K562 (cell line): ENCODE measurements at regions not wholly inside any gene's neighbourhood (a gene's known extent, or its start where the extent isn't known, plus 50 kb on each side); places are given as distances from the start of the nearest gene placed in this dataset.

Source experiments
- ATAC-seq: fragments of 200-7000 bp; cut with Tn5 transposase; 3 replicates; pipeline ENCODE4 v1.9.1; 2020; ENCODE audit warnings: moderate library complexity
- BruUV-seq: library from RNA; stranded (reverse); fragments of 400-500 nt; replicated peaks from 2 replicates; lab custom pipeline; 2021; lab: Mats Ljungman, UMichigan
- CTCF ChIA-PET: fragments of 300-600 bp; formaldehyde crosslinking; extraction: SDS; loops from one replicate; lab custom pipeline; 2021; ENCODE audit warnings: low intra/inter-chr PET ratio; lab: Yijun Ruan, JAX
- POLR2A ChIA-PET: fragments of 300-600, 350-650 bp; sonication (Branson Sonifier 250); formaldehyde crosslinking; extraction: SDS; loops from one replicate; lab custom pipeline; 2021; ENCODE audit warnings: antibody characterized with exemption, inconsistent platforms; lab: Yijun Ruan, JAX
- DNase-seq, 4 experiments: peaks; one replicate each; pipeline versions ENCODE4 v3.0.0 to v3.0.0-alpha.2; 2011 to 2018; ENCODE audit warnings: low spot score in 3 of 4, mixed read lengths in 3 of 4; ENCODE audit errors: extremely low read depth in 1 of 4
- FAIRE-seq: peaks from 2 replicates; lab custom pipeline; 2011; peaks lifted over from hg19 to GRCh38; lab: Jason Lieb, UNC
- H2AFZ ChIP-seq: 2 replicates; pipeline ENCODE4 v1.6.0; 2011; ENCODE audit warnings: low read depth, low read length, control low read depth, inconsistent platforms
- H3K27ac ChIP-seq: fragments of 200-600 bp; 3 replicates; pipeline ENCODE4 v1.8.0; 2011; ENCODE audit warnings: low read depth, mild to moderate bottlenecking, control low read depth, inconsistent platforms, low read length, moderate library complexity, mixed read lengths; ENCODE audit errors: extremely low read depth
- H3K27me3 ChIP-seq, 2 experiments: fragments of 300-600 bp in 1 of 2; 2 replicates in 1 of 2; 3 replicates in 1 of 2; pipeline versions ENCODE4 v1.6.0 to v1.8.0; 2011; ENCODE audit warnings: inconsistent platforms in 2 of 2, low read length in 2 of 2, mild to moderate bottlenecking in 1 of 2, mixed read lengths in 1 of 2, moderate library complexity in 1 of 2; ENCODE audit not compliant: control insufficient read depth in 2 of 2, insufficient read depth in 2 of 2
- H3K36me3 ChIP-seq: fragments of 300-600 bp; 3 replicates; pipeline ENCODE4 v1.8.0; 2011; ENCODE audit warnings: mild to moderate bottlenecking, low read length, inconsistent platforms; ENCODE audit not compliant: control insufficient read depth, insufficient read depth
- H3K4me1 ChIP-seq, 2 experiments: fragments of 200-600 bp in 1 of 2; replicated peaks in 1 of 2; 2 replicates in 1 of 2; 3 replicates in 1 of 2; pipeline versions ENCODE4 v1.5.1 to v1.8.0; 2011; ENCODE audit warnings: inconsistent platforms in 2 of 2, low read length in 2 of 2, mild to moderate bottlenecking in 1 of 2, mixed read lengths in 1 of 2, moderate library complexity in 1 of 2; ENCODE audit not compliant: control insufficient read depth in 2 of 2, insufficient read depth in 2 of 2
- H3K4me2 ChIP-seq: 2 replicates; pipeline ENCODE4 v1.6.1; 2011; ENCODE audit warnings: low read length, control low read depth, inconsistent platforms, mixed read lengths; ENCODE audit not compliant: insufficient read depth
- H3K4me3 ChIP-seq: fragments of 200-600 bp; sonication (generic), shearing (Covaris generic); 2 replicates; pipeline ENCODE4 v1.5.1; 2016; ENCODE audit warnings: control low read depth, inconsistent platforms
- H3K79me2 ChIP-seq: fragments of 200-600 bp; 3 replicates; pipeline ENCODE4 v1.8.0; 2011; ENCODE audit warnings: low read length, inconsistent platforms; ENCODE audit not compliant: control insufficient read depth, insufficient read depth
- H3K9ac ChIP-seq, 2 experiments: 2 replicates each; pipeline versions ENCODE4 v1.6.0 to v1.6.1; 2011; ENCODE audit warnings: low read depth in 2 of 2, low read length in 2 of 2, control low read depth in 1 of 2, inconsistent platforms in 1 of 2, mild to moderate bottlenecking in 1 of 2, mixed read lengths in 1 of 2; ENCODE audit not compliant: insufficient read depth in 1 of 2
- H3K9me1 ChIP-seq: one replicate; pipeline ENCODE4 v1.6.0; 2011; ENCODE audit warnings: inconsistent platforms, mild to moderate bottlenecking, low read length, moderate library complexity; ENCODE audit not compliant: control insufficient read depth, insufficient read depth
- H3K9me3 ChIP-seq: replicated peaks from 2 replicates; pipeline ENCODE4 v1.5.1; 2011; ENCODE audit warnings: low read depth, low read length, inconsistent platforms; ENCODE audit not compliant: control insufficient read depth, insufficient read depth
- H4K20me1 ChIP-seq: replicated peaks from 2 replicates; pipeline ENCODE4 v1.6.1; 2011; ENCODE audit warnings: low read length, inconsistent platforms, mixed read lengths; ENCODE audit not compliant: control insufficient read depth, insufficient read depth
- ATF4 ChIP-seq: fragments of 450-650 bp; formaldehyde crosslinking; IDR thresholded peaks from 2 replicates; pipeline ENCODE4 v1.4.0; 2022; ENCODE audit warnings: mild to moderate bottlenecking, moderate library complexity
- CHAMP1 ChIP-seq: fragments of 450-650 bp; IDR thresholded peaks from 2 replicates; pipeline ENCODE4 v1.6.1; 2016; ENCODE audit warnings: mild to moderate bottlenecking
- HCFC1 ChIP-seq: IDR thresholded peaks from 2 replicates; pipeline ENCODE4 v1.6.1; 2012; ENCODE audit warnings: low read depth, low read length, improper control_type of control experiment
- HDAC2 ChIP-seq: fragments of 450-650 bp; IDR thresholded peaks from 2 replicates; pipeline ENCODE4 v1.6.1; 2016; ENCODE audit warnings: mild to moderate bottlenecking
- NRF1 ChIP-seq, 2 experiments: fragments of 450-650 bp; IDR thresholded peaks in 1 of 2; conservative IDR thresholded peaks in 1 of 2; 2 replicates each; pipeline ENCODE4 v1.6.1; 2014; ENCODE audit warnings: mild to moderate bottlenecking in 2 of 2
- TAF1 ChIP-seq: IDR thresholded peaks from 2 replicates; pipeline ENCODE4 v1.6.1; 2011; ENCODE audit warnings: mild to moderate bottlenecking, low read length, moderate library complexity; ENCODE audit not compliant: insufficient read depth, control insufficient read depth, severe bottlenecking; ENCODE audit errors: extremely low read depth
- U2AF2 ChIP-seq: fragments of 200-400 bp; formaldehyde crosslinking; optimal IDR thresholded peaks from 2 replicates; pipeline ENCODE3; 2017; ENCODE audit warnings: low read depth, mild to moderate bottlenecking, low read length
- ZNF143 ChIP-seq: sonication (generic); formaldehyde crosslinking; IDR thresholded peaks from 2 replicates; pipeline ENCODE4 v1.9.0; 2022; ENCODE audit warnings: mild to moderate bottlenecking, missing genetic modification reagents
- ZNF232 ChIP-seq: sonication (generic); formaldehyde crosslinking; IDR thresholded peaks from 2 replicates; pipeline ENCODE4 v1.8.0; 2022; ENCODE audit warnings: mild to moderate bottlenecking, missing genetic modification reagents
- ZNF316 ChIP-seq: fragments of 450-650 bp; IDR thresholded peaks from 2 replicates; pipeline ENCODE4 v1.6.1; 2016
- WGBS: fragments of 100-300 bp; shearing (Covaris generic); methylation state at CpG from one replicate; pipeline ENCODE4 v1.1.6; 2016; ENCODE audit warnings: low coverage, mixed read lengths; ENCODE audit not compliant: insufficient coverage; ENCODE audit errors: missing lambda C conversion rate; 5-methylcytosine and 5-hydroxymethylcytosine counted together
- in situ Hi-C: fragments of 300-500 bp; cut with MboI; formaldehyde crosslinking; loops from 4 replicates; pipeline ENCODE4 v1.15.0; 2018; ENCODE audit warnings: inconsistent platforms, mixed read lengths
- intact Hi-C: fragments of 100-400 bp; cut with micrococcal nuclease; formaldehyde crosslinking; loops from 2 replicates; pipeline ENCODE4 v1.14.2; 2022
- TF ChIP-seq, protein P1 (sequence below): IDR thresholded peaks from 3 replicates; pipeline ENCODE4 v1.6.1; 2011; ENCODE audit warnings: borderline replicate concordance, mild to moderate bottlenecking; ENCODE audit not compliant: insufficient read length, insufficient read depth
- TF ChIP-seq, protein P2 (sequence below): sonication (generic); formaldehyde crosslinking; IDR thresholded peaks from 2 replicates; pipeline ENCODE4 v1.9.0; 2022; ENCODE audit warnings: mild to moderate bottlenecking, missing genetic modification reagents

GRCh38 chr2:64344999-64345576 is 108.9 kb upstream of the LGALSL start:
- WGBS, result 0% methylated on average over 1 of the region's 1 CpG
- DNase-seq (no peak), ATAC-seq (no peak)
- H3K79me2 ChIP-seq, result no peaks in the 10 kb centered on the region
- CTCF ChIA-PET, result no interaction called here
- no peak overlapping the region for H2AFZ ChIP-seq
- TF ChIP-seq CHAMP1 (no peak), ZNF316 (0 out of 2 replicates have a peak, but pooled peaks have one; percentile 25), HDAC2 (no peak), NRF1 (conservative IDR thresholded peaks at IDR 0.05 in 1 of 2, IDR thresholded peaks at IDR 0.05 in 1 of 2) (no peak), HCFC1 (peak; percentile 57; the same call in 1 of the 2 replicates), ATF4 (CRISPR knock-in tag) (no peak), TAF1 (no peak), ZNF232 (CRISPR knock-in tag) (no peak), U2AF2 (no peak), ZNF143 (CRISPR knock-in tag) (peak; percentile 60)
- TF ChIP-seq, protein P1, sequence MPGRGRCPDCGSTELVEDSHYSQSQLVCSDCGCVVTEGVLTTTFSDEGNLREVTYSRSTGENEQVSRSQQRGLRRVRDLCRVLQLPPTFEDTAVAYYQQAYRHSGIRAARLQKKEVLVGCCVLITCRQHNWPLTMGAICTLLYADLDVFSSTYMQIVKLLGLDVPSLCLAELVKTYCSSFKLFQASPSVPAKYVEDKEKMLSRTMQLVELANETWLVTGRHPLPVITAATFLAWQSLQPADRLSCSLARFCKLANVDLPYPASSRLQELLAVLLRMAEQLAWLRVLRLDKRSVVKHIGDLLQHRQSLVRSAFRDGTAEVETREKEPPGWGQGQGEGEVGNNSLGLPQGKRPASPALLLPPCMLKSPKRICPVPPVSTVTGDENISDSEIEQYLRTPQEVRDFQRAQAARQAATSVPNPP, result no peak
- TF ChIP-seq, protein P2, sequence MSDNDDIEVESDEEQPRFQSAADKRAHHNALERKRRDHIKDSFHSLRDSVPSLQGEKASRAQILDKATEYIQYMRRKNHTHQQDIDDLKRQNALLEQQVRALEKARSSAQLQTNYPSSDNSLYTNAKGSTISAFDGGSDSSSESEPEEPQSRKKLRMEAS, result no peak
- TF ChIP-seq, all 486 proteins: peak for 3
- H3K9me3 ChIP-seq, result no peaks in the 10 kb centered on the region
- H3K27me3 ChIP-seq, result peaks cover 3 to 18% of the 10 kb centered on the region in 2 experiments
- BruUV-seq, result no TSS peak
- FAIRE-seq, result no peak
- H3K27ac ChIP-seq, result no peak overlapping the region
- H3K4me3 ChIP-seq, result no peak overlapping the region
- POLR2A ChIA-PET, result interaction anchor here (0.6 kb wide), 1 partner anchor 663 kb away, joined by 4 read pairs; no protein-coding TSS in a partner anchor
- no peaks in the 10 kb centered on the region for H3K36me3 ChIP-seq
- H4K20me1 ChIP-seq, result no peaks in the 10 kb centered on the region
- H3K9me1 ChIP-seq, result no peaks in the 10 kb centered on the region
- intact Hi-C loops, result no loop called here
- no peak overlapping the region for H3K4me2 ChIP-seq
- no peaks in the 10 kb centered on the region for H3K4me1 ChIP-seq
- in situ Hi-C loops, result no loop called here
- no peak overlapping the region for H3K9ac ChIP-seq
